NCI-H524 treated with DMSO at 0.1 percent for 48 hours (cell line): ENCODE measurements at regions not wholly inside any gene's neighbourhood (a gene's known extent, or its start where the extent isn't known, plus 50 kb on each side); places are given as distances from the start of the nearest gene placed in this dataset.
A peak's percentile ranks its signal among the peaks of the same experiment; 100 is the strongest.

Experiments used
- DNase-seq: peaks from one replicate; lab custom pipeline; 2025; lab: John Stamatoyannopoulos, UW

DNA sequence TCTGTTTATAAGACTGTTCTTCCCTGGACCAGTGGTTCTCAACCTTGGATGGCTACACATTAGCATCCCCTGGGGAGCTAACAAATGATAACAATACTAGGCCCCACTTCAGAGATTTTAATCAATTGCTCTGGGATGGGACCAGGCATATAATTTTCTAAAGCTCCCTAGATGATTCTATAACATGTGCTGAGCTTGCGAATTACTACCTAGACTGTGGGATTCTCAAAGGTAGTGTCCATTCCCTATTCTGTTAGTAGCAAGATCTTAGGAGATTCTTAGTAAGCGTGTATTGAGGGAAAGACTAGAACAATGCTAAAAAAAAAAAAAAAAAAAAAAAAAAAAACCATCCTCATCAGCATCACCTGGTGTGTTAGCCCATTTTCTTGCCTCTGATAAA lies 412.0 kb upstream of the CDH5 start:
- DNase-seq = no peak

DNA sequence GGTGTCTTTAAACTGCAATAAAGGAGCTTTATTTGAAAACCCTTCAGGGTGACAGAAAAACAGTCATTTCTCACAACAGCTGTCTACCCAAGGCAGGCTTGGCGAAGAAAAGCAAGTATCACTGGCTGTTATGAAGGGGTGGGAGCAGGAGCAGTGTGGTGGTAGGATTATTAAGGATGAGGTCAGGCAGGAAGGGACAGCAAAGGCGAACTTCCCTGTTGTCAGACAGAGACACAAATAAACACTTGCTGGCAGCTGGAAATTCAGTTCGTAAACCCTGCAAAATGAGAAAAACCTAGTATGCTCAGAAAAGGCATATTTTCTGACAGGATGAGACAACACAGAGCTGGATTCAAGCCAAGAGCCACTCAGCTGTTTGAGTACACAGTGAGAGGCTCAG lies 416.3 kb upstream of the CDH5 start:
- no peak for DNase-seq

DNA sequence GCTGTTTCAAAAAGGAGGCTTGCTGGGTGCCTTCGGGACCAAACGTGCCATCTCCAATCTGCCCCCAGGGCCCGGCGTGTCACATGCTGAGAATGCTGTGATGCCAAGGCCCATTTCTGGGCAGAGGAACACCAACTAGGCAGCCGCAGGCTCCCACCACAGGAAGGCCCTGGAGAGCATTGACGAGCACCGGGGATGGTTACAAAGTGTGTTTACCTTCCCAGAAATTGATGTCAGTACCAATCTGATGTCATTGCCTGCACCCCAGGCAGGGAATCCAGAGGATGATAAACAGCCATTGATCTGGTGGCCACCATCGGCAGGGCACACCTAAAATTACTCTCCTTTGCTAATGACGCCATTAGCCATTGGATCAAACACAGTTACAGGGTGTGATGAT lies 418.1 kb upstream of the CDH5 start:
- DNase-seq = no peak

DNA sequence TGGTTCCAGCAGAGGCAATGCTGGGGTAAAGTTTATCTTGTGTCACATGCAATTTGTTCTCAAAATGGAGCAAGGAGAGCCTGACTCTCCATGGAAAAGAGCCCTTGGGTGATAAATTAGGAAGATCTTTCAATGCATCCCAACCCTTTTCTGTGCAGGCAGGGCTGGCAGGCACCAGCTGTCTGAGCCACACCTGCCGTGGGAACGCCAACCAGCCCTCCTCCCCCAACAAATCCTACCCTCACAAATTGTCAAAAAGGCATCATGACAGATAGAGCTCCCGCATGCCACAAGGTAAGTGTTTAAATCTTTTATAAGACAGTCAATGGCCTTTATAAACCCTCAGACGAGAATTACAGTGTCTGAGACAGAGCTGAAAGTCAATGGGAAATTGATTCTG lies 418.5 kb upstream of the CDH5 start:
- DNase-seq = no peak

DNA sequence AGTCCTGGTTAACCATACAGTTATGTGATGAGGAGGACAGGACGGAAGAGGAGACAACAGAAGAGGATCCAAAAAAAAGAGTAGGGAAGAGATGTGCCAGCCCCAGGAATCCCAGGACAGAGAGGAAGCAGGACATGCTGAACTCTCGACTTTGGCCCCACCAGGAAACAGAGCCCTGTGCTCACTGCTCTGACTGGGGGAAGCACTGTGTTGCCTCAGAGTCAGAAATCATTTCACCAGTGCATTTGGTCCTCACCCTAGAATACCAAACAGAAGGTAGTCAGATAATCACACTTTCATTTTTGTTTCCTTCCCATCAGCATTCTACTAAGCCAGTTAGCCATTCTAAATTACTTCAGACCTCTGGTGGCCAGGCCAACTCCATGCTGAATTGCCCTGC lies 421.0 kb upstream of the CDH5 start:
- no peak for DNase-seq

DNA sequence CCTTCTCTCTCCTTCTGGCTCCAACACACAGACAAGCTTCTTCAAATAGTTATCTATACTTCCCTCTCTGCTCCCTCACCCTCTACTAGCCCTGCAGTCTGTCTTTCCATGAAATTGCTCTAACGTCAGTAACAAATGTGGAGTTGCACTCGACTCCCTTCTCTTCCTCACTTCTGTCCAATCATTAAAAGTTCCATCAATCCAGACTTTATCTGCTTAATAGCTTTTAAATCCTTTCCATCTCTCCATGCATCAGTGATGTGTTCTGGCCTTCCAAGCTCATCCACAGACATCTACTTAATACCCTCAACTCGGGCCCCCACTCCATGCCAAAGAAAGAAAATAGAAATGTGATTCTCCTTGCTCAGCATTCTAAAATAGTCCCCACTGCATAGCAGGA lies 422.1 kb upstream of the CDH5 start:
- DNase-seq = no peak

DNA sequence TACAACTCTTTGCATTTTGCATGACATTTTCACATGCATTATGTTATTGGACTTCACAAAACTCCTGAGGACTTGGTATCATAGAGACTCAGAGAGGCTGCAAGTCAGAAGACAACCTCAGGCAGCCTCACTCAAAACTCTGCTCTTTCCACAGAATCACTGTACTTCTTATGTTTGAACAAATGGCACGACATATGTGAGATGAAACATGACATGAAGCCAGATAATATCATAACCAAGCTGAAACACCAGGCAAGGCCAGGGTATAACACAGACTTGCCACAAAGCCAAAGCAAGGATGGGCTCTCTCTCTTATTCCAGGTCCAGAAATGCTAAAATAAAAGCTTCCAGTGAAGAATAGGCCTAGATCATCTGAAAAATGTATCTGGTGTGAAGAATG lies 425.8 kb upstream of the CDH5 start:
- DNase-seq = no peak

DNA sequence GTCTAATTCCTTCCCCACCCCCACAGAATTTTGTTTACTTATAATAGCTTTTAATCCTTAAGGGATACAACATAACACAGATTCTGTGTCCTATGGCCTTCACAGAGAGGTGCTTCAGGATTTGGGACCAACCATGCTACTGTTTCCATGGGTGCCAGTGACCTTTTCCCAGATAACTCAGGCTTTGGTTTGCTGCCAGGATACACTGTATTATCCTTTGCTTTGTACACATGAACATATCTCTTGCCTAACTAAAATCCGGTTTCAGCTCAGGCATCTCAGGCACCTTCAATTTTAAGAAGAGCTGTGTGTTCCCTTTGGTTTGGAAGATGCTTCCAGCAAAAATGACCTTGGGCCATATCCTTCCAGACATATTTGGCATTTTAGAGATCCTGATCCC lies 428.4 kb upstream of the CDH5 start:
- DNase-seq = no peak

DNA sequence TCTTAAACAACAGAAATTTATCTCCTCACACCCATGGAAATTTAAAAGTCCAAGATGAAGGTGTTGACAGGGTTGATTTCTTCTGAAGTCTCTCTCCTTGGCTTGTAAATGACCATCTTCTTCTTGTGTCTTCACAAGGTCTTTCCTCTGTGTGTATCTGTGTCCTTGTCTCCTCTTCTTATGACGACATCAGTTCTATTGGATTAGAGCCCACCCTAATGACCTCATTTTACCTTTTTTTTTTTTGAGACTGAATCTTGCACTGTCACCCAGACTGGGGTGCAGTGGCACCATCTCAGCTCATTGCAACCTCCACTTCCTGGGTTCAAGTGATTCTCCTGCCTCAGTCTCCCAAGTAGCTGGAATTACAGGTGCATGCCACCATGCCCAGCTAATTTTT lies 429.0 kb upstream of the CDH5 start:
- DNase-seq = no peak

DNA sequence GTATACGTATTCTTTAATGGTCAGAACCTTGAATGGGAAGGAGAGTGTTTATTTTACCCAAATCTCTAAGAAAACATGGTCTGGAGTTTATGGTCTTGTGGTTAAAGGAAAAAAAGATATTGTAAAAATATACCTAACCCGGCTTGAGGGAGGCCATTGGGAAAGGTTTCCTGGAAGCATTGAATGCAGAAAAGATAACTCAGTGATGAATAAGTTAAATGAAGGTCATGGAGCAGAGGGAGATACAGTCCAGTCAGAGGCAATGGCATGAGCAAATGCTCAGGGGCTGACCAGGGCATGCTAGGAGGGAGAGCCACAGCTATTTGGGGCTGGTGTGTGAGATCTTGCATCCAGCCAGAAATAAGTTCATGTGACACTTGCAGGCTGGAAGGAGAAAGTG lies 430.4 kb upstream of the CDH5 start:
- DNase-seq = no peak

DNA sequence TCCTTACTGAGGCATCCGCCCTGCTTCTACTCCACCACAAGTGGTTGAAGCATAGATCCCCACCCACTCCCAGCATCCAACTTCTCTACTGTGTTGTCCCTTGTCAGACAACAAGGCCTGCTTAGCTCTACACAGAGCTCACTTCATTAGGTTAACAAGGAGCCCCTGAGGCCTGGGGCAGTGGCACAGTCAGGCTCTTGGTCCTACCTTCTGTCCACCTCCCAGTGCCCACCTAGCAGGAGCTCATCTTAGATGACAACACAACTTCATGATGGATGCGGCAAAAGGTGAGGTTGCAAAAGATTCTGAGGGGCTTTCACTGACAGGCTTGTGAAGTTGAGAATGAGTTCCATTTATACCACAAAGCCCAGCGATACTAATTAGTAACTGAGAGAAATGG lies 432.0 kb upstream of the CDH5 start:
- DNase-seq = no peak

DNA sequence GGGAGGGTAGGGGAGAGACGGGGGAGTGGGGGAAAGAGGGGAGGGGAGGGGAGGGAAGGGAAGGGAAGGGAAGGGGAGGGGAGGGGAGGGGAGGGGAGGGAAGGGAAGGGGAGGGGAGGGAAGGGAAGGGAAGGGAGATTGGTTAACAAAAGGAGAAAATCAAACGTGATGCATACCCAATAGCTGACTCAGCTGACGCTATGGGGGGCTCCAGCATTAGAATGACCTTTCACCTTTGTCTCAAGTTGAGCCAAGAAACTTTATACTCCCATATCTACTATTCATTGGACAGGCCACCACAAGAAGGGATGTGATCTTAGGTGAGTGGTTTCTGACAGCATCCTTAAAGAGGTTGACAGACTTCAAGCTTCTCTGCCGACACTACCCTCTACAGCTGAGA lies 432.8 kb upstream of the CDH5 start:
- DNase-seq = no peak

DNA sequence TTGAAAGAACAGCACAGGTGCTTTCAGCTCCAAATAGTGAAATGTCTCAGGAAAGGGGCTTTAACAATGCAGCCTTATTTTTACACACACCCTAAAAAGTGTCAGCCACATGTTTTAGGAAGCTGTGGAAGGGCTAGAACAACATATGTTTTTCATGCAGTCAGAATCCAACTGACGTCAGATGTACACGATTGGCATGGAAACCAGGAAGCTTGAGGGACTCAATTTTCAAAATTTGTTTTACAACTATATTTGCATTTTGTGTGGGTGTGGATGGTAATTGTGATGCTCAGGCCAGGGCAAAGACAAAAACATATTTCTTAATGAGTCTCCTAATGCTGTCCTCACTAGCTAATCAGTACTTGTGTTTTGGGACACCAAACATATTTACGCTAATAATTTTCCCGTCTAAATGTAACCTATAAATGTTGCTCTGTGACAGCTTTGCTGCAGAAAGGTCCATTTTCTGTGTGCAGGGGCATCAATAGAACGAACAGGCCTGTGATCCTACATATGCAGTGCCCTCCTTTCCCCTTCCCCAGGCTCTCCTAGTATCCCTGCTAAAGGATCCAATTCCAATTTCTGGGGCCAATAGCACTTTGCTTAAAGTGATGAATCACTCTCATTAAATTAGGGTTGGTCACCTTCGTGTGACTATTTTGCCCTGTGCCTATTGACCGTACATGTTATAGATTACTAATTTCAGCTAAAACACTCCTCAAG lies 434.0 kb upstream of the CDH5 start:
- DNase-seq = no peak

DNA sequence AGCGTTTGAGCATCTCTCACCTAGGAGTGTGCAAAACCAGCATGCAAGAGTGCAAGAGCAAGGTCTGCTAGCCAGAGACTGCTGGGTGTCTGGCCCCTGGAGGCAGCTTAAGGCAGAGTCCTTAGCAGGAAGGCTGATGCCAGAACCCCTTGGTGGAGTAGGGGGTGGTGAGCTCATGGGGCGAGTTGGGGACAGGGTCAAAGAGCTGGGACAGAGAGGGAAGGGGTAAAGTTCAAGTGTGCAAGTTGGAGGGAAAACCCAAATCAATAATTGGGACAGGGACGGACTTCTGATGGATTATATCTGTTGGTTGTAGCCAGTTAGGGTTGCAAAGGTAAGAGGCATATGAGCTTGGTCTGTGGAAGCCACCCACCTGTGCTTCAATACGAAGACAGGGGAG lies 443.6 kb upstream of the CDH5 start:
- DNase-seq = no peak

DNA sequence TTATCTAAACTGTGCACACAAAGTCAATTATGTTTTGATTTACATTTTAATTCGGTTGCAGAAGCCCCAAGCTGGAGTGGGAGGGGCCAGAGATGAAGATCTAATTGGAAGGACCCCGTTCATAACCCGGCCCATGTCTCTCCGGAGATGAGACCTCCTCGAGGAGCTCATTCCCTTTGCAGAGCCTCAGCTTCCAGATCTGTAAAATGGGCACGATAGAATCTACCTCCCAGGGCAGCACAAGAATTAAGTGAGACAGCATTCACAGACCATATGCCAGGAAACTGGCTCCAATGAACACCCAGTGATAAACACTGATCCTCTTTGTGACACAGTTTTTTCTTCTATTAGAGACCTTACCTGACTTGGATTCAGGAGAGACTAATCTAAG lies 446.5 kb upstream of the CDH5 start:
- no peak for DNase-seq

DNA sequence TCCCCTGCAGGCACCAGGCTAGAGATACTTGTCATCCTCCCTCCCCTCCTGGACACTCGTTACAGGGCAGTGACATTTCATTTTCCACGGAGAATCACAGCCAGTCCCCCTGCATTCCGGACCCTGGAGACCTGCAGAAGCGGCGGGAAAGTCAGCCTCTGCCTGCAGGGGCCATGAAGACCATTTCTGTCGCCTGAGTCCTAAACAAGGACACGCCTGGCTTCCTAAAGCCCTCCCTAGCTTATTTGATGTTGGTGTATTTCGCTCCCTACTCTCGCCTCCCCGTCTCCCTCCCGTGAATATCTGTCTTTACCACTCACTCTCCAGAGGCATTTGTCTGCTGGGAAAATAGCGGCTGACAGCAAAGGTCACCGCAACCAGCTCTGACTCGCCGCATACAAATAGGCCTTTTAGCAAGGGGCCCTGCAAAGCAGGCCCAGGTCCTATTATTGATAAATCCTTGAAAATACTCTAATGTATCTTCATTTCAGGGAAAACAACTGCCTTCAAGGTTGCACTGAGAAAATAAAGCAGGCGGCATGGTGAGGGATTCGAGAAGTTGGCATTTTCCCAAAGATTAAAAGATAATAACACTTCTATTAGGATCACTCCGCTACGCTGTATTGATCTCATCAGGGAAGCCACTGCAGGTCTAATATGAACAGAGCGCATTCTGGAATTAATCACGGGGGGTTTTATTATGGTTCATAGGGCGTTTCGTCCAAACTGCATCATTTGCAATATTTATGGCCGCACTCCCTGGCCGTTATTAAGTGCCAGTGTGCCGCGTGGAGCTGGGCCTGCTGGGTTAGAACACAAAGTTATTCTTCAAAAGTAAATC lies 447.1 kb upstream of the CDH5 start:
- DNase-seq = no peak

DNA sequence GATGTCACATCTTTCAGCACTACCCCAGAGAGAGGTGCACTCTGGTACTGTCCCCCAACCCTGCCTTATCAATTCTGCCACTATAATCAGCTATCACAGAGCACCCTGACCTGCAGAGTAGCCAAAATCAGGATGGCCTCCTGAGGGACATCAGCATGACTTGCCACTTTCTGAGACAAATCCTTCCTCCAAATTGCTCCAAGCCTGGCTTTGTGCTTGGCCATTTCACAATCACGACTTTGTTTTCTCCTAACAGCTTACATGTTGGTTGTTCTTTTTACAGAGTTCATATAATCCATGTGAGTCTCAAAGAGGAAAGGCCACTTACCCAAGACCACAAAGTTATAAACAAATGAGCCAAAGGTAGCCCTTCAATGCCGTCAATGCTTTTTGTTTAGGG lies 449.0 kb upstream of the CDH5 start:
- DNase-seq = no peak

DNA sequence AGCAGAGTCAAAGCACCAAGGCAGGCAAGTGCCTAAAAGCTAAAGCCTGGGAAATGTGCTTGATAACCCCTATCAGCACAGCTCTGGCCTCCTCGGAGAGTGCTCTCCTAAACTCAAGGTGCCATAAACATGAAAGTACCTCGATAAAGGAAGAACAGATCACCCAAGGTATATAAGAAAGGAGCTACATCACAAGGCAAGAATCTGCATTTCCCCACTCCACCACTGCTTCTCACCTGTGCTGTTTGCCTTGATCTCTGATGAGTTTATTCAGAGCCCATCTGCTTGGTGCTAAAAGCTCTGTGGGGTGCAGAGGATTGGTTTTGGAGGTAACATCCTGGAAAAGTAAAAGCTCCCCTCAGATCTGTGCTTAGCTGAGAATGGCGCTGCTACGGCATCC lies 449.5 kb upstream of the CDH5 start:
- no peak for DNase-seq

DNA sequence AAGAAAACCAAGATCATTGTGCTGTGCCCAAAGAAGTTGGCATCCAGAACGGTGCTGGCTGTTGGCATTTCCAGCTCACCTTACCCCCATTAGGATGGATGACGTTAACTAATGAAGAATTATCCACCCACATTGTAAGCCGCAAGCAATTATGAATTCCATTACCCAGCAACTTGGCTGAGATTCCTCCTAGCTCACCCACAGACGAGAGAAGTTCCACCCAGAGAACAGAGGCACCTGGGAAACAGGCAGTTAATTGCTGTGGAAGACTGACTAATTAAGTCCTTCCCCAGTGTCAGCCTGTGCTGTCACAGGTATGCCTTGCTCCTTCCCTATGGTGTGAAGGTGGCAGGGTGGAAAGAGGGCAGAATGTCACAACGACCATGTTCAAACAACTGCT lies 456.2 kb upstream of the CDH5 start:
- no peak for DNase-seq

DNA sequence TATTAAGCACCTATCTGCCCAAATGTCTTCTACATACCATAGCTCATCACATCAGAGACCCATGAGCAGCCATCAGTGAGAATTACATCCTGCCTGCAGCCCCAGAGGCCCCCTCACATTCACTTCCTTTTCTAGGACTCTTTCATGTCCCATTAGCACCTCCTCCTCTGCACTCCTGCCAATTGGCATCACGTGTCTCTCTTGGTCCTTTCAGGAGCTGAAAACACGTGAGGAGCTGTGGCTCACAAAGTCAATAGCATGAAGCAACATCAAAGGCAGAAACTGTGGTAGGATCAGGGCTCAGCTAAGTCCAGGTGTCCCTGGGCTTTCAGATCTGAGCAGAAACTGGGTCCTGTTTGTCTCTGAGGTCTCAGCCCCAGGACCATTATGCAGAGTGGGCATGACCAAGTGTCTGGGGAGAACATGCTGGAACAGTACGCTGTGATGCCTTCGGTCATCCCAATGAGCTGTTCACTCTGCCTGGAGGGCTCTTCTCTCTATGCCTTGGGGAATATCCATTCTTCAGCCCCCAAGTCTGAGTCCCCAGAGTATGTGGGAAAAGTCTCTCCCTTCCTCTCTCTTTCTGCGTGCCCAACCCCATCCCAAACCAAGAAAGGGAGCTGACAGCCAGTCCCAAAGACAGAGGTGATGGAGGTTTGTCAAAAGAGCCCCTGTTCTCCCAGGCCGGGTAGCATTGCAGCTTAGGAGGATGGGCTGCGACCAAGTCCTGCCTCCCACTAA lies 457.0 kb upstream of the CDH5 start:
- DNase-seq = no peak

DNA sequence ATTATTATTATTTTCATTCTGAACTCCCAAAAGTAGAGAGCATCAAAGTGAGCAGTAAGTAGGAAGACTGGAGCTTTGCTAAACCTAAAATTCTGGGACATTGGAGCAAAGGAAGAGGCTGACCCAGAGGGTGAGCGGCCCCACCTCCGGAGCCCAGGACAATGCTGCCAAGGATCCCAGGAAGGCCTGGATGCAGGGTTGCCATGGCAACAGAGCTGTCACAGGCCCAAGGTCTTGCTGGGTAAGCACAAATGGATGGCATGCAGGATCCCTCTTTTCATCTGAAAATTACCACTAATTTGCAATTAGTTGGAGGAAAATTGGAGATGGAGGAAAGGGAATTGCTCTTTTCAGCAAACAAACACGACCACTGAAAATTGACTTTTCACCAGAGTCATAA lies 457.9 kb upstream of the CDH5 start:
- DNase-seq = no peak

DNA sequence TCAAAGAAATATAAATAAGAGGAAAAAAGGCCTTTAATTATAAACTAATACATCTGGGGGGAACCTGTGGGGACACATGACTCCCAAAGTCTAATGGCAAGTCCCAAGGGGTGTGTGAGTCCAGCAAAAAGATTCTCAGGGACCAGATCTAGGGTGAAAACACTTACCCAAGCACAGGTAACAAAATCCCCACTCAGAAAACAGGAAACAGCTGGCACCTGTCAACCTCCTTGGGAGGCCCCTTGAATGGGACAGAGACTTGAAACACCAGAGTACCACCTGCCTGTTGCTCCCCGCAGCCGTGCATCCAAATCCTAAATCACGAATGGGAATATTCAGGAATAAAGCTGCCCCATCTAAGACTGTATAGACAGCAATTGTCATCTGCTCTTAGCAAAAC lies 461.2 kb upstream of the CDH5 start:
- DNase-seq = peak; percentile 80
